ENCODE measurements at regions not wholly inside any gene's neighbourhood (a gene's known extent, or its start where the extent isn't known, plus 50 kb on each side); places are given as distances from the start of the nearest gene placed in this dataset.
A peak's percentile ranks its signal among the peaks of the same experiment; 100 is the strongest.

DNA sequence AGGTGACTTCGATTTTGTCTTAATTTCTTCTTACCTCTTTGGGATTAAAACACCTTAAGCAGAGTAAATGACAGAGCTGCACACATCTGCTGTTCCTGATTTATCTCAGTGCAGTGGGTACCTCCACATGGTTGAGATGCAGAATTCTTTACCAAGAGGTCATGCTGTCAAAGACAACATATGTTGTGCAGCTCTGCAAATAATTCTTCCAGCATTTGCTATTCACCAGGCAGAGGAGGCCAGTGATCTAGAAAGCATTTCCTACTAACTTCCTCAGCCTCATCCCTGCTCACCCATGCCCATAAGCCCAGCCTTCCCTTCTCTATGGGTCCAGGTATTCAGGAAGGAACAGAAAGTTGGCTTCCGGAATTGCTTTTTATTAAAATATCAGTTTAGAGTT is 109.3 kb downstream of the THBS2 start (continued):
- TF ChIP-seq, protein P1, sequence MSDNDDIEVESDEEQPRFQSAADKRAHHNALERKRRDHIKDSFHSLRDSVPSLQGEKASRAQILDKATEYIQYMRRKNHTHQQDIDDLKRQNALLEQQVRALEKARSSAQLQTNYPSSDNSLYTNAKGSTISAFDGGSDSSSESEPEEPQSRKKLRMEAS (IDR thresholded peaks at IDR 0.05): no peak
- no peak for TF ChIP-seq YY1 (IDR thresholded peaks at IDR 0.05)
- TF ChIP-seq GABPA (IDR thresholded peaks at IDR 0.05 in 1 of 2, conservative IDR thresholded peaks at IDR 0.05 in 1 of 2): no peak
- TF ChIP-seq, protein P2, sequence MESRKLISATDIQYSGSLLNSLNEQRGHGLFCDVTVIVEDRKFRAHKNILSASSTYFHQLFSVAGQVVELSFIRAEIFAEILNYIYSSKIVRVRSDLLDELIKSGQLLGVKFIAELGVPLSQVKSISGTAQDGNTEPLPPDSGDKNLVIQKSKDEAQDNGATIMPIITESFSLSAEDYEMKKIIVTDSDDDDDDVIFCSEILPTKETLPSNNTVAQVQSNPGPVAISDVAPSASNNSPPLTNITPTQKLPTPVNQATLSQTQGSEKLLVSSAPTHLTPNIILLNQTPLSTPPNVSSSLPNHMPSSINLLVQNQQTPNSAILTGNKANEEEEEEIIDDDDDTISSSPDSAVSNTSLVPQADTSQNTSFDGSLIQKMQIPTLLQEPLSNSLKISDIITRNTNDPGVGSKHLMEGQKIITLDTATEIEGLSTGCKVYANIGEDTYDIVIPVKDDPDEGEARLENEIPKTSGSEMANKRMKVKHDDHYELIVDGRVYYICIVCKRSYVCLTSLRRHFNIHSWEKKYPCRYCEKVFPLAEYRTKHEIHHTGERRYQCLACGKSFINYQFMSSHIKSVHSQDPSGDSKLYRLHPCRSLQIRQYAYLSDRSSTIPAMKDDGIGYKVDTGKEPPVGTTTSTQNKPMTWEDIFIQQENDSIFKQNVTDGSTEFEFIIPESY (IDR thresholded peaks at IDR 0.05): no peak
- TF ChIP-seq RAD21 (IDR thresholded peaks at IDR 0.05): no peak

DNA sequence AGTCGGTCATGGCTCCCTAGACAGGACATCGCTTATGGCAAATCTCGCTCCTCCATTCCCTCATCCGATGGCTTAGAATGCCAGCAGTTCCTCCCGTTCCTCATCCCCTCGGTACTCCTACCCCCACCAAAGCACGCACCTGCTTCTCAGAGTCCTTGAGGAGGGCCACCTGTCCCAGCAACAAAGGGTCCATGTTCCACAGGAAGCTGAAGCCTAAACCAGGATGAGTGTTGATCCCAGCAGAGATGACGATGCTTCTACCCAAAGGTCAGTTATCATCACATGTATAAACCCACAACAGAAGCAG is 111.2 kb downstream of the THBS2 start:
- DNase-seq (ENCODE audit: low spot score): no peak
- Histone ChIP-seq H3K9ac (ENCODE audit: low read depth in 1 of 2, low read length in 2 of 2) (no peak overlapping the region), H3K27me3 (ENCODE audit: control insufficient read depth in 4 of 4, insufficient read depth in 4 of 4, low read length in 3 of 4) (peaks cover 0 to 2% (median 0%) of the 10 kb centered on the region in 4 donors), H3K36me3 (ENCODE audit: control insufficient read depth in 4 of 4, insufficient read depth in 3 of 4, low read depth in 1 of 4, low read length in 3 of 4) (no peaks in the 10 kb centered on the region), H3K4me1 (ENCODE audit: control insufficient read depth in 4 of 4, insufficient read depth in 4 of 4, low read length in 3 of 4) (no peaks in the 10 kb centered on the region), H3K9me3 (ENCODE audit: control insufficient read depth in 4 of 4, low read length in 3 of 4) (no peaks in the 10 kb centered on the region), H3K4me3 (ENCODE audit: low read depth in 1 of 3, low read length in 3 of 3) (no peak overlapping the region), H3K27ac (ENCODE audit: low read depth in 1 of 2, low read length in 2 of 2) (peak overlapping the region; percentile 64 to 70)
- 77% methylated on average over 8 of the region's 8 CpGs for WGBS
- no peak for TF ChIP-seq FOXA2 (IDR thresholded peaks at IDR 0.05)
- no peak for TF ChIP-seq YY1 (IDR thresholded peaks at IDR 0.05)
- TF ChIP-seq, protein P2 (IDR thresholded peaks at IDR 0.05): no peak
- TF ChIP-seq EGR1 (IDR thresholded peaks at IDR 0.05; ENCODE audit: low read depth in 2 of 2): no peak
- no peak for TF ChIP-seq RAD21 (IDR thresholded peaks at IDR 0.05)
- no peak for TF ChIP-seq SP1 (IDR thresholded peaks at IDR 0.05)
- TF ChIP-seq HNF4A (conservative IDR thresholded peaks at IDR 0.05): no peak
- no peak for TF ChIP-seq GABPA (IDR thresholded peaks at IDR 0.05 in 1 of 2, conservative IDR thresholded peaks at IDR 0.05 in 1 of 2)
- no peak for TF ChIP-seq NR2F2 (IDR thresholded peaks at IDR 0.05)

DNA sequence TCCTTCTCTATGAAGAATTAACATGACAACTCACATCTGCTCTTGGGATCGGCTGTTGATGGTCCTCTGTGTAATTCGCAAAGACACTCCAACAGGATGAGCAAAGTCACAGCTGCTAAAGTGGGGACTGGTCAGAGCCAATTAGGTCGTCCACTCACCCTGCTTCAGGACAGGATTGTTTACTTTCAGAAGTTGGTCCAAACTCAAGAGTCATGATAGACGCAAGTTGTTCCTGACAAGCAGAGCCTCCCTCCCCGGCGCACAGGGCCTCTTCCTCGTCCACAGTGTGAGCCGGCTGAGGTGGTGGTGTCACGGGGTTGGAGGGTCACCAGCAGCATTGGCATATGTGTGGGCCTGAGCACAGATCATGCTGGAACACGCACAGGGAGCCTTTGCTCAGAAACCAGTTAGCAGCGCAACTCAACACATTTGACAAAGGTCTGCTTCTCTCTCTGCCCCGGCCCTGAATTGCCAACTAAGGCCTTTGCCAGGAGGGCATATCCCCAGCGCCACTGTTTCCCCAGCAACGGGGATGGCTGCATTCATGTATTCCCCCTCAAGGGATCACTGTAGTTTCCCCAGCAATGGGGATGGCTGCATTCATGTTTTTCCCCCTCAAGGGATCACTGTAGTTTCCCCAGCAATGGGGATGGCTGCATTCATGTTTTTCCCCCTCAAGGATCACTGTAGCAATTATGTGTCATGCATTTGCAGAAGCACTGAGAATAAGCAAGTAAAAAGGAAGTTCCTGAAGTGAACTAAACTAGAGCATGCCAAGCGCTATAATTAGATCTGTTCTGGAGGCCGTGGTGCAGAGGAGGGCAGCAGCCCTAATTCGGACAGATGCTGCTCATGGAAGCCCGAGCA is 111.7 kb downstream of the THBS2 start:
- Histone ChIP-seq H3K4me1 (ENCODE audit: control insufficient read depth in 4 of 4, insufficient read depth in 4 of 4, low read length in 3 of 4) (no peaks in the 10 kb centered on the region), H3K27ac (ENCODE audit: low read depth in 1 of 2, low read length in 2 of 2) (peak overlapping the region; percentile 64 to 70), H3K36me3 (ENCODE audit: control insufficient read depth in 4 of 4, insufficient read depth in 3 of 4, low read depth in 1 of 4, low read length in 3 of 4) (no peaks in the 10 kb centered on the region), H3K27me3 (ENCODE audit: control insufficient read depth in 4 of 4, insufficient read depth in 4 of 4, low read length in 3 of 4) (no peaks in the 10 kb centered on the region), H3K9me3 (ENCODE audit: control insufficient read depth in 4 of 4, low read length in 3 of 4) (no peaks in the 10 kb centered on the region), H3K4me3 (ENCODE audit: low read depth in 1 of 3, low read length in 3 of 3) (no peak overlapping the region), H3K9ac (ENCODE audit: low read depth in 1 of 2, low read length in 2 of 2) (no peak overlapping the region)
- 74% methylated on average over 18 of the region's 18 CpGs for WGBS
- peak; percentile 52 for TF ChIP-seq NR2F2 (IDR thresholded peaks at IDR 0.05)
- TF ChIP-seq, protein P3, sequence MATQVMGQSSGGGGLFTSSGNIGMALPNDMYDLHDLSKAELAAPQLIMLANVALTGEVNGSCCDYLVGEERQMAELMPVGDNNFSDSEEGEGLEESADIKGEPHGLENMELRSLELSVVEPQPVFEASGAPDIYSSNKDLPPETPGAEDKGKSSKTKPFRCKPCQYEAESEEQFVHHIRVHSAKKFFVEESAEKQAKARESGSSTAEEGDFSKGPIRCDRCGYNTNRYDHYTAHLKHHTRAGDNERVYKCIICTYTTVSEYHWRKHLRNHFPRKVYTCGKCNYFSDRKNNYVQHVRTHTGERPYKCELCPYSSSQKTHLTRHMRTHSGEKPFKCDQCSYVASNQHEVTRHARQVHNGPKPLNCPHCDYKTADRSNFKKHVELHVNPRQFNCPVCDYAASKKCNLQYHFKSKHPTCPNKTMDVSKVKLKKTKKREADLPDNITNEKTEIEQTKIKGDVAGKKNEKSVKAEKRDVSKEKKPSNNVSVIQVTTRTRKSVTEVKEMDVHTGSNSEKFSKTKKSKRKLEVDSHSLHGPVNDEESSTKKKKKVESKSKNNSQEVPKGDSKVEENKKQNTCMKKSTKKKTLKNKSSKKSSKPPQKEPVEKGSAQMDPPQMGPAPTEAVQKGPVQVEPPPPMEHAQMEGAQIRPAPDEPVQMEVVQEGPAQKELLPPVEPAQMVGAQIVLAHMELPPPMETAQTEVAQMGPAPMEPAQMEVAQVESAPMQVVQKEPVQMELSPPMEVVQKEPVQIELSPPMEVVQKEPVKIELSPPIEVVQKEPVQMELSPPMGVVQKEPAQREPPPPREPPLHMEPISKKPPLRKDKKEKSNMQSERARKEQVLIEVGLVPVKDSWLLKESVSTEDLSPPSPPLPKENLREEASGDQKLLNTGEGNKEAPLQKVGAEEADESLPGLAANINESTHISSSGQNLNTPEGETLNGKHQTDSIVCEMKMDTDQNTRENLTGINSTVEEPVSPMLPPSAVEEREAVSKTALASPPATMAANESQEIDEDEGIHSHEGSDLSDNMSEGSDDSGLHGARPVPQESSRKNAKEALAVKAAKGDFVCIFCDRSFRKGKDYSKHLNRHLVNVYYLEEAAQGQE (IDR thresholded peaks at IDR 0.05): no peak
- peak; percentile 13 to 50 for TF ChIP-seq RXRA (IDR thresholded peaks at IDR 0.05)
- TF ChIP-seq RAD21 (IDR thresholded peaks at IDR 0.05): peak in 1 of 2 donors; percentile 18
- DNase-seq (ENCODE audit: low spot score): no peak

Measured in liver (tissue), 7 donors.